ENCODE measurements at regions not wholly inside any gene's neighbourhood (a gene's known extent, or its start where the extent isn't known, plus 50 kb on each side); places are given as distances from the start of the nearest gene placed in this dataset.

GRCh38 chr4:81845273-81845672 is 373.6 kb upstream of the RASGEF1B start:
- TF ChIP-seq CTCF (IDR thresholded peaks at IDR 0.05; ENCODE audit: unreplicated experiment), result no peak
- Mint-ChIP-seq H3K4me1 (peaks cover 14% of the 10 kb centered on the region), H3K9me3 (peaks cover 6% of the 10 kb centered on the region), H3K27ac (no peak overlapping the region), H3K27me3 (ENCODE audit: low read depth) (no peaks in the 10 kb centered on the region), H3K4me3 (no peak overlapping the region), H3K36me3 (no peaks in the 10 kb centered on the region)
- DNase-seq (ENCODE audit: low spot score in 2 of 2, unreplicated experiment in 2 of 2), result no peak

- H3K9me3 Mint-ChIP-seq, result peaks cover 6% of the 10 kb centered on the region
- DNase-seq (ENCODE audit: low spot score in 2 of 2, unreplicated experiment in 2 of 2), result peak; percentile 50 to 69
- TF ChIP-seq CTCF (IDR thresholded peaks at IDR 0.05; ENCODE audit: unreplicated experiment), result peak; percentile 67
- no peaks in the 10 kb centered on the region for H3K27me3 Mint-ChIP-seq (ENCODE audit: low read depth)
- no peak overlapping the region for H3K4me3 Mint-ChIP-seq
- H3K36me3 Mint-ChIP-seq, result no peaks in the 10 kb centered on the region
- peaks cover 17% of the 10 kb centered on the region for H3K4me1 Mint-ChIP-seq
- no peak overlapping the region for H3K27ac Mint-ChIP-seq
Measured at GRCh38 chr4:81844717-81845116, 373.0 kb upstream of the RASGEF1B start.

- peaks cover 2% of the 10 kb centered on the region for H3K27me3 Mint-ChIP-seq (ENCODE audit: low read depth)
- no peak for TF ChIP-seq CTCF (IDR thresholded peaks at IDR 0.05; ENCODE audit: unreplicated experiment)
- no peaks in the 10 kb centered on the region for H3K9me3 Mint-ChIP-seq
- no peak overlapping the region for H3K4me3 Mint-ChIP-seq
- no peak for DNase-seq (ENCODE audit: low spot score in 2 of 2, unreplicated experiment in 2 of 2)
- H3K36me3 Mint-ChIP-seq, result no peaks in the 10 kb centered on the region
- no peak overlapping the region for H3K27ac Mint-ChIP-seq
- peaks cover 9% of the 10 kb centered on the region for H3K4me1 Mint-ChIP-seq
Measured at GRCh38 chr4:81839347-81840042, 367.8 kb upstream of the RASGEF1B start.

GRCh38 chr4:81838586-81838985 is 366.9 kb upstream of the RASGEF1B start:
- H3K27me3 Mint-ChIP-seq (ENCODE audit: low read depth), result peaks cover 2% of the 10 kb centered on the region
- H3K36me3 Mint-ChIP-seq, result no peaks in the 10 kb centered on the region
- H3K27ac Mint-ChIP-seq, result no peak overlapping the region
- DNase-seq (ENCODE audit: low spot score in 2 of 2, unreplicated experiment in 2 of 2), result no peak
- no peak overlapping the region for H3K4me3 Mint-ChIP-seq
- no peaks in the 10 kb centered on the region for H3K9me3 Mint-ChIP-seq
- no peak for TF ChIP-seq CTCF (IDR thresholded peaks at IDR 0.05; ENCODE audit: unreplicated experiment)
- H3K4me1 Mint-ChIP-seq, result peaks cover 7% of the 10 kb centered on the region

GRCh38 chr4:81836716-81837115 is 365.0 kb upstream of the RASGEF1B start:
- Mint-ChIP-seq H3K27ac (no peak overlapping the region), H3K9me3 (no peaks in the 10 kb centered on the region), H3K36me3 (no peaks in the 10 kb centered on the region), H3K27me3 (ENCODE audit: low read depth) (peaks cover 2% of the 10 kb centered on the region), H3K4me3 (no peak overlapping the region), H3K4me1 (peaks cover 7% of the 10 kb centered on the region)
- DNase-seq (ENCODE audit: low spot score in 2 of 2, unreplicated experiment in 2 of 2), result no peak
- TF ChIP-seq CTCF (IDR thresholded peaks at IDR 0.05; ENCODE audit: unreplicated experiment), result no peak
